ENCODE measurements at regions not wholly inside any gene's neighbourhood (a gene's known extent, or its start where the extent isn't known, plus 50 kb on each side); places are given as distances from the start of the nearest gene placed in this dataset.
A peak's percentile ranks its signal among the peaks of the same experiment; 100 is the strongest.

DNA sequence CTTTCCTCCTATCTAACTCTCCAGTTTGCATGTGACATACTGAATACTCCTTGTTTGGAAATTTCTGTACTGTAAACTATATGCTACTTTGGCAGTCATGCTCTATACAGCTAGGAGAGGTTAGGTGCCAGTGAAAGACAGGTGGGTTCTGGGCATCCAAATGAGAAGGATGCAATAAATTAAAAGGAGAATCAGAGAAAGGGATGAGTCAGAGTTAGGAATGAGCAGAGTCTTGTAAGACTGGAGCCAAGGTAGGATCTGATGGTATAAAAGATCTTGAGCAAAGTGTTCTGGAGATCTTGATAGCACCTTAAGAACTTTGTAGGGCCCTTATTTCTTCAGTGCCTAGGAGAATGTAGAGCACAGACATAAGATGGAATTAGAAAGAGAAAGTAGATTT, 58.7 kb upstream of the STAM2 start:
- no peaks in the 10 kb centered on the region for H3K9me1 ChIP-seq (replicated peaks; ENCODE audit: control insufficient read depth, extremely low read depth, insufficient read depth, low read length)
- H3K4me3 ChIP-seq (replicated peaks in 1 of 3; ENCODE audit: insufficient read depth in 1 of 3, low read depth in 1 of 3, low read length in 3 of 3), result no peak overlapping the region
- no peaks in the 10 kb centered on the region for H4K20me1 ChIP-seq (replicated peaks; ENCODE audit: control insufficient read depth, extremely low read depth, insufficient read depth, low read length)
- intact Hi-C loops (cut with micrococcal nuclease) (no loop called here), dilution Hi-C loops (cut with MboI; ENCODE audit: extremely low pct_ligation_motif_present, low sequenced_read_pairs) (no loop called here)
- H3K79me2 ChIP-seq (ENCODE audit: control insufficient read depth, insufficient read depth, low read length), result no peaks in the 10 kb centered on the region
- ChIA-PET CTCF (no interaction called here), POLR2A (no interaction called here)
- no peaks in the 10 kb centered on the region for H3K27me3 ChIP-seq (ENCODE audit: control insufficient read depth in 2 of 2, insufficient read depth in 2 of 2, low read length in 2 of 2)
- DNase-seq (ENCODE audit: low read depth, low spot score) (no peak), FAIRE-seq (peak; percentile 70)
- BruUV-seq (replicated peaks), result no TSS peak
- TF ChIP-seq FOS (IDR thresholded peaks at IDR 0.05; ENCODE audit: borderline replicate concordance, insufficient read depth, low read length), result no peak
- no peak for TF ChIP-seq MYC (IDR thresholded peaks at IDR 0.05; ENCODE audit: low read depth, low read length)
- TF ChIP-seq, protein P1, sequence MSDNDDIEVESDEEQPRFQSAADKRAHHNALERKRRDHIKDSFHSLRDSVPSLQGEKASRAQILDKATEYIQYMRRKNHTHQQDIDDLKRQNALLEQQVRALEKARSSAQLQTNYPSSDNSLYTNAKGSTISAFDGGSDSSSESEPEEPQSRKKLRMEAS (IDR thresholded peaks at IDR 0.05; ENCODE audit: insufficient read depth, insufficient read length), result no peak
- no peak for TF ChIP-seq POLR2AphosphoS5 (IDR thresholded peaks at IDR 0.05; ENCODE audit: insufficient read depth, low read depth, low read length)
- no peak for TF ChIP-seq JUN (IDR thresholded peaks at IDR 0.05; ENCODE audit: borderline replicate concordance, insufficient read depth, insufficient read length, low read depth)
- no peak for TF ChIP-seq GATA2 (IDR thresholded peaks at IDR 0.05; ENCODE audit: insufficient read depth, insufficient read length, low read depth, low read length)
- TF ChIP-seq EZH2 (IDR thresholded peaks at IDR 0.05; ENCODE audit: borderline replicate concordance, low read depth, low read length, severe bottlenecking), result no peak
- TF ChIP-seq, protein P2, sequence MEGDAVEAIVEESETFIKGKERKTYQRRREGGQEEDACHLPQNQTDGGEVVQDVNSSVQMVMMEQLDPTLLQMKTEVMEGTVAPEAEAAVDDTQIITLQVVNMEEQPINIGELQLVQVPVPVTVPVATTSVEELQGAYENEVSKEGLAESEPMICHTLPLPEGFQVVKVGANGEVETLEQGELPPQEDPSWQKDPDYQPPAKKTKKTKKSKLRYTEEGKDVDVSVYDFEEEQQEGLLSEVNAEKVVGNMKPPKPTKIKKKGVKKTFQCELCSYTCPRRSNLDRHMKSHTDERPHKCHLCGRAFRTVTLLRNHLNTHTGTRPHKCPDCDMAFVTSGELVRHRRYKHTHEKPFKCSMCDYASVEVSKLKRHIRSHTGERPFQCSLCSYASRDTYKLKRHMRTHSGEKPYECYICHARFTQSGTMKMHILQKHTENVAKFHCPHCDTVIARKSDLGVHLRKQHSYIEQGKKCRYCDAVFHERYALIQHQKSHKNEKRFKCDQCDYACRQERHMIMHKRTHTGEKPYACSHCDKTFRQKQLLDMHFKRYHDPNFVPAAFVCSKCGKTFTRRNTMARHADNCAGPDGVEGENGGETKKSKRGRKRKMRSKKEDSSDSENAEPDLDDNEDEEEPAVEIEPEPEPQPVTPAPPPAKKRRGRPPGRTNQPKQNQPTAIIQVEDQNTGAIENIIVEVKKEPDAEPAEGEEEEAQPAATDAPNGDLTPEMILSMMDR (IDR thresholded peaks at IDR 0.05; ENCODE audit: extremely low read depth in 1 of 2, insufficient read depth in 1 of 2, low read depth in 1 of 2, low read length in 2 of 2), result no peak
- TF ChIP-seq POLR2A (IDR thresholded peaks at IDR 0.05; ENCODE audit: low read depth, low read length), result no peak
- H3K4me2 ChIP-seq (ENCODE audit: insufficient read depth, low read length), result no peak overlapping the region
- no peak overlapping the region for H3K9ac ChIP-seq (replicated peaks; ENCODE audit: extremely low read depth, insufficient read depth, low read length)
- no peak overlapping the region for H3K27ac ChIP-seq (ENCODE audit: insufficient read depth, low read depth, low read length)
- H3K4me1 ChIP-seq (ENCODE audit: control insufficient read depth, extremely low read depth, insufficient read depth, low read length), result no peaks in the 10 kb centered on the region
- H3K36me3 ChIP-seq (ENCODE audit: control insufficient read depth in 2 of 2, extremely low read depth in 1 of 2, insufficient read depth in 2 of 2, low read length in 2 of 2), result no peaks in the 10 kb centered on the region
- no peaks in the 10 kb centered on the region for H3K9me3 ChIP-seq (replicated peaks; ENCODE audit: control insufficient read depth, insufficient read depth, low read length)
- H2AFZ ChIP-seq (ENCODE audit: low read depth, low read length), result no peak overlapping the region
